Activated CD8-positive, alpha-beta T cell treated with anti-CD3 and anti-CD28 coated beads, Interleukin-2, amount 10 ng/mL, durations not matched to agents 7 days and 5 days (primary cell): ENCODE measurements at regions not wholly inside any gene's neighbourhood (a gene's known extent, or its start where the extent isn't known, plus 50 kb on each side); places are given as distances from the start of the nearest gene placed in this dataset.

Source experiments
- ATAC-seq: fragments of 150-1000 bp; cut with Tn5 transposase; one replicate; pipeline ENCODE4 v1.10.0; 2021; ENCODE audit warnings: moderate library complexity
- CTCF ChIA-PET: fragments of 350-600 bp; sonication (Branson Sonifier 250); formaldehyde crosslinking; loops from one replicate; lab custom pipeline; 2021; ENCODE audit warnings: antibody characterized with exemption; lab: Charles Lee
- POLR2A ChIA-PET: fragments of 350-600 bp; sonication (Branson Sonifier 250); formaldehyde crosslinking; loops from one replicate; lab custom pipeline; 2021; ENCODE audit warnings: antibody characterized with exemption; lab: Charles Lee
- DNase-seq: peaks from one replicate; pipeline ENCODE4 v3.0.0-alpha.2; 2020
- H3K27ac Mint-ChIP-seq: one replicate; pipeline ENCODE4 v1.8.0; 2021; ENCODE audit warnings: mild to moderate bottlenecking, mixed read lengths
- H3K27me3 Mint-ChIP-seq: one replicate; pipeline ENCODE4 v1.8.0; 2021; ENCODE audit warnings: low read depth, mixed read lengths
- H3K36me3 Mint-ChIP-seq: one replicate; pipeline ENCODE4 v1.8.0; 2021; ENCODE audit warnings: low read depth, mixed read lengths
- H3K4me1 Mint-ChIP-seq: one replicate; pipeline ENCODE4 v1.8.0; 2021; ENCODE audit warnings: low read depth, mixed read lengths
- H3K4me3 Mint-ChIP-seq: one replicate; pipeline ENCODE4 v1.8.0; 2021; ENCODE audit warnings: mild to moderate bottlenecking, mixed read lengths
- H3K9me3 Mint-ChIP-seq: one replicate; pipeline ENCODE4 v1.8.0; 2022; ENCODE audit warnings: mixed read lengths; ENCODE audit not compliant: insufficient read depth

DNA sequence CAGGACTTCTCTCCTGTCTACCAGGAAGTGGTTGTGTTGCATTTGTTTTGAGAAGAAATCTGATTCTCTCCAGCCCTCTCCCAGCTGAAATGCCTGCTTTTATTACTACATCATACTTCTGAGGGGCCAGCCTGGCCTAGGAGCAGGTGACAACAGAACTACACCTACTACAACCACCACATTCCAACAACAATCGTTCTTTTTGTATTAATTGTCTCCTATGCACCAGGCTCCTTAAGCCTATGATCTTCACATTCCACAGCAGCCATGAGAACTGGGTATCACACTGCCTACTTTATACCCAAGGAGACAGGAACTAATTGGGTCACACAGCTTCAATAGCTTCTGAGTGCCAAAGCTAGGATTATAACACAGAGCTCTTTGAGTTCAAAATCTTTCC lies 167.7 kb downstream of the TDRD15 start:
- CTCF ChIA-PET: no interaction called here
- H3K4me3 Mint-ChIP-seq: no peak overlapping the region
- no peak for ATAC-seq
- DNase-seq: no peak
- no peaks in the 10 kb centered on the region for H3K4me1 Mint-ChIP-seq
- H3K9me3 Mint-ChIP-seq: no peaks in the 10 kb centered on the region
- no peak overlapping the region for H3K27ac Mint-ChIP-seq
- no peaks in the 10 kb centered on the region for H3K36me3 Mint-ChIP-seq
- H3K27me3 Mint-ChIP-seq: no peaks in the 10 kb centered on the region
- POLR2A ChIA-PET: no interaction called here

DNA sequence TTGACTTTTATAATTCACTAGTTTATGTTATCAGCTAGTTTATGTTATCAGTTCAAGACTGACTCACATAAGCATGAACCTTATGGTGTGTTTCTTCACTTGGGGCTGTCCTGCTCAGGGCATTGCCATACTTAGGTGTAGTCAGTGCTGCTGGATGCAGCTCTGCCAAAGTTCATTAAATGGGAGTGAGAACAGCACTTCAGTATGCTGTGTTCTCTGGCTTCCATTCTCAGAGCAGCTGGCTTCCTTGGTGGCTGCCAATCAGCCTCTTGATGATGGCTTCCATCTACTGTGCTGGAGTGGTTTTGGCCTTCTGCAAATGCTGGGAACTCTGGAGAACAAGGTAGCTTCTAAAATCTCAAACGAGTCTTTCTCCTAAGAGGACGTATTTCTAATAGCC lies 170.7 kb downstream of the TDRD15 start:
- ATAC-seq (no peak), DNase-seq (no peak)
- POLR2A ChIA-PET: no interaction called here
- no peaks in the 10 kb centered on the region for H3K9me3 Mint-ChIP-seq
- no peaks in the 10 kb centered on the region for H3K4me1 Mint-ChIP-seq
- CTCF ChIA-PET: interaction anchor here (0.9 kb wide), 1 partner anchor 174 kb away, joined by 4 read pairs; no protein-coding TSS in a partner anchor
- H3K4me3 Mint-ChIP-seq: no peak overlapping the region
- H3K27ac Mint-ChIP-seq: no peak overlapping the region
- H3K36me3 Mint-ChIP-seq: no peaks in the 10 kb centered on the region
- no peaks in the 10 kb centered on the region for H3K27me3 Mint-ChIP-seq

DNA sequence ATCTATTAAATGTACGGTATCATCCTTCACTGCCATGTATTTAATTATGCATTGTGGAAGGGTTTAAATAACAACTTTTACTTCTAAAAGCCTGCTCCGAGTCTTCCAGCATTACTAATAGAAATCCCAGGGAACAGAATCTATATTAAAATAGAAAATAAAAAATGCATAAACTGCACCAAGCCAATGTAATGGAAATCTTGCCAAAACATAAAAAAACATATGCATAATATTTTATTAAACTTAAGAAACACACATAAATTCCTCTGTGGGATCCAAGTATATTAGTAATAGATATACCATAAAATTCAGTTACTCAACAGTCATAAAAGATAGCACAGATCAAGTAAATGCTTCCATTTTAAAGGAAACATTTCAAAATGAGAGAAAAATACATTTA lies 175.6 kb downstream of the TDRD15 start:
- ATAC-seq (no peak), DNase-seq (no peak)
- Mint-ChIP-seq H3K36me3 (no peaks in the 10 kb centered on the region), H3K27me3 (no peaks in the 10 kb centered on the region), H3K9me3 (no peaks in the 10 kb centered on the region), H3K4me3 (no peak overlapping the region), H3K4me1 (no peaks in the 10 kb centered on the region), H3K27ac (no peak overlapping the region)
- CTCF ChIA-PET: no interaction called here
- POLR2A ChIA-PET: no interaction called here

DNA sequence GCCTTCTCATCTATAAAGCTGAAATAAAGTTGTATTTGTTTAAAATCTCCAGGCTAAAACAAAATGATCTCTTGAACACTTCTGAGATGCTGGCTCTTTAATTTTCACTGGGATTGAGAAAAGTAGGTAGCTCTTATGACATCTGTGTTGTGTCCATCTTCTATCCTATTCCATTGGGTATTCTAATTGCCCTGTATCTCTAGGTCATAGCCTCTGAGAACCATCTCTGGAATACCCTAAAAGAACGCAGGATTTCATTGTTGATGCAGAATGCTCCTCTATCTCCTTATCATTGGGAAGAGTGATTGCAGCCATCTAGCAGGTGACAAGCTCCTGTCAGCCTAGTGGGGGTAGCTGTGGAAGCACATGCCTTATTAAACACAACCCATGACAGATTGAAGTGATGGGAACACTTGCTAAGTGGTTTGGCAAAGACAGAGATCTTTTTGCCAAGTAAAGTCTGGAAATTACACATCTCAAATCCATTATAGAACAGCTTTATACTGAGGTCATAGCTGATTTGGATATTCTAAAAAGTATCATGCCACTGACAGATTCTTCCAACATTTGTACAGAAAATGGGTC lies 178.2 kb downstream of the TDRD15 start:
- CTCF ChIA-PET: no interaction called here
- DNase-seq: no peak
- no peaks in the 10 kb centered on the region for H3K27me3 Mint-ChIP-seq
- H3K36me3 Mint-ChIP-seq: no peaks in the 10 kb centered on the region
- H3K4me1 Mint-ChIP-seq: no peaks in the 10 kb centered on the region
- POLR2A ChIA-PET: no interaction called here
- no peak overlapping the region for H3K4me3 Mint-ChIP-seq
- no peak for ATAC-seq
- H3K27ac Mint-ChIP-seq: no peak overlapping the region
- no peaks in the 10 kb centered on the region for H3K9me3 Mint-ChIP-seq

DNA sequence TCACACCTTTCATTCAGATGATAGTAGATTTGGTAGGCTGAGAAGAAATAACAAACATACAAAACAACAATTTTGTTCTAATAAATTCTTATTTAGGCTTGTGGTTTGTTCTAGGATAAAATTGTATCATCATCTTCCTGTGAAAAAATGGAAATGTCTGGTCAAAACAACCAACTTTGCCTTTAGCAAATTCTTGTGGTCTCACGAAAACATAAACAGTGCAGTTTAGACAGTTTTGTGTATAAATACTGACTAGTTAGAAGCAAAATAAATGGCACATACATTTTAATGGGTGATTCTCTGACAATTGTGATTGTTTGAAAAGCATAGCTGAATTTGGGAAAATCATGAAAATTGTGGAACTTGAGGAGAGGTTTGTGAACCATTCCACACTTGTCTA lies 180.1 kb downstream of the TDRD15 start:
- no peak for DNase-seq
- Mint-ChIP-seq H3K4me3 (no peak overlapping the region), H3K27ac (no peak overlapping the region), H3K9me3 (no peaks in the 10 kb centered on the region), H3K36me3 (no peaks in the 10 kb centered on the region), H3K27me3 (no peaks in the 10 kb centered on the region), H3K4me1 (no peaks in the 10 kb centered on the region)
- CTCF ChIA-PET: no interaction called here
- POLR2A ChIA-PET: no interaction called here
- no peak for ATAC-seq

DNA sequence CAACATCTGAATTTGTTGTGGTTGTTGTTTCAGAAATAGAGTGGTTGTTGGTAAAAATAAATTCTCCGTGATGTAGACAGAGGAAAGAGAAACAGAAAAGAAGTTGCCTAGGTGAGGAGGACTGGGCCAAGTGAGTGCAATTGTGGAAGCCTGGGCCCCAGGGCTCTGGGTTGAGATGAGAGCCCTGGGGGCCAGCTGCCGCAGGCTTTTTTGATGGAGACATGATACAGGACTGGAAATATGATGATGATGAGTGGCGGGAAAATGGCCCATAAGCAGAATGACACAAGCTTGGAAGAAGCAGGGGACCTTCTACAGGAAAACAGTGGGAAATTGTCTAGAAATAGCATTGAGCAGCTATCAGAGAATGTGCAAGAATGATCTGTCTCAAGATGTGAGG lies 181.8 kb downstream of the TDRD15 start:
- Mint-ChIP-seq H3K4me3 (no peak overlapping the region), H3K27me3 (no peaks in the 10 kb centered on the region)

DNA sequence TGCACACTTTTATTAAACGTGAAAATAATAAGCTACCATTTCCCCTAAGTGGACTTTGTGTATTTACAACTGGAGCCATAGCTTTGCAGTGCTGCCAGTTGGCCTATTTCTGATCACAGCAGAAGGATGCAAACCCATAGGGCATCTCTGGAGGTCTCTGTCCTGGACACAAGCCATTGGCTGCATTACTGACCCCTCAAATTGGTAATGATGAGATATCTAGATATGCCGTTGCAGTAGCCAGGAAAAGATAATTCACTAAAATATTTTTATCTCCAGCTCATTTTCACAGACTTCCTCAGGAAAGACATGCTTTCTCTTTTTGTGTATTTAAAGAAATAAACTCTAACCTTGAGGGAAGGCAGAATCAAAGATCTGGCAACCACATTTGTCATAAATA lies 182.5 kb downstream of the TDRD15 start:
- Mint-ChIP-seq H3K36me3 (no peaks in the 10 kb centered on the region), H3K9me3 (no peaks in the 10 kb centered on the region), H3K27ac (no peak overlapping the region), H3K27me3 (no peaks in the 10 kb centered on the region), H3K4me1 (no peaks in the 10 kb centered on the region), H3K4me3 (no peak overlapping the region)
- POLR2A ChIA-PET: no interaction called here
- CTCF ChIA-PET: interaction anchor here (1.3 kb wide), 1 partner anchor 11 kb away, joined by 3 read pairs; no protein-coding TSS in a partner anchor
- DNase-seq: no peak
- no peak for ATAC-seq

More for the DNA sequence above, 181.8 kb downstream of the TDRD15 start:
- no peaks in the 10 kb centered on the region for H3K4me1 Mint-ChIP-seq
- no peak overlapping the region for H3K27ac Mint-ChIP-seq
- DNase-seq (no peak), ATAC-seq (no peak)
- H3K9me3 Mint-ChIP-seq: no peaks in the 10 kb centered on the region
- CTCF ChIA-PET: no interaction called here
- POLR2A ChIA-PET: no interaction called here
- H3K36me3 Mint-ChIP-seq: no peaks in the 10 kb centered on the region

DNA sequence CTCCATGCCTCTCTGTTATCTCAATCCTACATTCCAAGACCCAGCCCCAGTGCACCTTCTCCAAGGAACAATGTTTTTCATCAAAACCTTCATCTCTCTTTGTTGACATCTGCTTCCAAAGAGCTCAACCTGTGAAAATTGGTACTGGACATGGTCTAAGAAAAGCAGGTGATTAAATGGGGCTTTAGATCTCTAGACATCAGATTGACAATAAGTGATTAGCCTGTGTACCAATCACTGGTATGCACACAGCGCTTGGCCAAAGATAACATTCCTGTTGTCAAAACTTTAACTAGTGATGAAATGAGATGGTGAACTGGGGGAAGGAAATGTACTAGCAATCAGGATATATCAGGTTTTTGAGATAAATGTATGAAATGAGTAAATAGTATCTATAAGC lies 183.3 kb downstream of the TDRD15 start:
- CTCF ChIA-PET: interaction anchor here (1.3 kb wide), 1 partner anchor 10 kb away, joined by 3 read pairs; no protein-coding TSS in a partner anchor
- H3K27ac Mint-ChIP-seq: no peak overlapping the region
- H3K4me1 Mint-ChIP-seq: no peaks in the 10 kb centered on the region
- H3K36me3 Mint-ChIP-seq: no peaks in the 10 kb centered on the region
- H3K9me3 Mint-ChIP-seq: no peaks in the 10 kb centered on the region
- no peak for DNase-seq
- H3K27me3 Mint-ChIP-seq: no peaks in the 10 kb centered on the region
- H3K4me3 Mint-ChIP-seq: no peak overlapping the region
- POLR2A ChIA-PET: no interaction called here
- ATAC-seq: no peak

DNA sequence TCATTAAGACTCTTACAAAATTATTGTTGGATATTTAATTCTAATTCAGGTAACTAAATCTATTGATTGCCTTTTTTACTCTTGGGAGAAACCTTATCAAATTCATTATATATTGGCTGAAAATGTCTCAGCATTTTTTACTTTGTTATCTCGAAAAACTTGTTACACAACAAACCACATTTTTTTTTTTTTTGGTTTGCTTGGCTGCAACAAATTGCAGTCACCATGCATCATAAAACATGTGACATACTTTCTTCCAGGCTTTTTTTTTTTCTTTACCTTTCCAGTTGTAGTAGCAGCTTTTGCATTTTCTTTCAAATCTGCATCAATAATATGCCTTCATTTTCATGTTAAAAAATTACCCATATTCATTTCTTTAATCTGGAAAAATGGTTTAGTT lies 186.7 kb downstream of the TDRD15 start:
- Mint-ChIP-seq H3K36me3 (no peaks in the 10 kb centered on the region), H3K27ac (no peak overlapping the region), H3K27me3 (no peaks in the 10 kb centered on the region), H3K4me3 (no peak overlapping the region), H3K9me3 (no peaks in the 10 kb centered on the region), H3K4me1 (no peaks in the 10 kb centered on the region)
- DNase-seq (no peak), ATAC-seq (no peak)
- POLR2A ChIA-PET: no interaction called here
- CTCF ChIA-PET: no interaction called here

DNA sequence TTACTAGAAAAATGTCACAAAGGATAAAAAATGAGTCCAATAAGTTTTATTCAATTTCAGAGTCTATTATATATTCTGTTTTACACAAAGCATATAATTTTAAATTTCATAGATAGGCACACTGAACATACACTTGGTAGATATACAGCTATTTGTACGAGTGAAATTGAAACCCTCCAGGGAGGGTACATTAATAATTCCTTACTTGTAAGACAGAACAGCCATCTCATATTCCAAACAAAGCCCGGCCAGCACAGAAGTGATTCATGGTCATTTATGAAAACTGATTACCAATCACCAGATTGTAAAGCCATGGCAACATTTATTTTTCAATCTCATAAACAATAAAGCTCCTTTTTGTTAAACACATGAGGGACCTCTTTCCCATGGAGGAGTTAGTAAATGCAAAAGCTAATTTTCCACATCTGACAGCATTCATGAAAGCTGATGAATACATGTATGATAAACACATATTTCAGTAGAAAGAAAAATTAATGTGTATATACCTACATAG lies 190.6 kb downstream of the TDRD15 start:
- Mint-ChIP-seq H3K9me3 (no peaks in the 10 kb centered on the region), H3K4me1 (no peaks in the 10 kb centered on the region), H3K36me3 (no peaks in the 10 kb centered on the region), H3K27ac (no peak overlapping the region), H3K4me3 (no peak overlapping the region), H3K27me3 (no peaks in the 10 kb centered on the region)
- CTCF ChIA-PET: no interaction called here
- POLR2A ChIA-PET: no interaction called here
- ATAC-seq (no peak), DNase-seq (no peak)

DNA sequence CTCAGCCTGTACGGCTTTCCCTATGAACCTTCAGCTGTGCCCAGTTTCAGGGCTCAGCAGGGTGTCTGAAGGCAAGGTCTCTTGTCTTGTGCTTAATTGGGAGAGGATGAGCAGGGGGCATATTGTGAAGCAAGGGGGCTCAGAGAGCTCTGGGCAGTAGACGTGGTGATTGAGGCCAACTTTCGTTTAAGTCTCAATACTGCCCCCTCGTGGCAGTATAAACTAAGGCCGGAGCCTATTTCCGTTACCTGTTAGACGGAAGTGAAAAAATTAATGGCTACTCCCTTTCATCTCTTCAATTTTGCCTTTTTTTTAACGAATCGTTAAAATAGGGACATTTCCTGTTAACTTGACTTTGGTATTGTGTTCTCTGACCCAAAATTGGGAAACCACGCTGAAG lies 193.4 kb downstream of the TDRD15 start:
- Mint-ChIP-seq H3K4me3 (no peak overlapping the region), H3K36me3 (no peaks in the 10 kb centered on the region), H3K27me3 (no peaks in the 10 kb centered on the region), H3K27ac (no peak overlapping the region), H3K4me1 (no peaks in the 10 kb centered on the region), H3K9me3 (no peaks in the 10 kb centered on the region)
- DNase-seq (peak; percentile 49), ATAC-seq (no peak)
- ChIA-PET CTCF (interaction anchor here (0.7 to 1.2 kb wide), 9 partner anchors 8 to 656 kb away, joined by 3 to 6 read pairs (median 3); no protein-coding TSS in a partner anchor), POLR2A (no interaction called here)

DNA sequence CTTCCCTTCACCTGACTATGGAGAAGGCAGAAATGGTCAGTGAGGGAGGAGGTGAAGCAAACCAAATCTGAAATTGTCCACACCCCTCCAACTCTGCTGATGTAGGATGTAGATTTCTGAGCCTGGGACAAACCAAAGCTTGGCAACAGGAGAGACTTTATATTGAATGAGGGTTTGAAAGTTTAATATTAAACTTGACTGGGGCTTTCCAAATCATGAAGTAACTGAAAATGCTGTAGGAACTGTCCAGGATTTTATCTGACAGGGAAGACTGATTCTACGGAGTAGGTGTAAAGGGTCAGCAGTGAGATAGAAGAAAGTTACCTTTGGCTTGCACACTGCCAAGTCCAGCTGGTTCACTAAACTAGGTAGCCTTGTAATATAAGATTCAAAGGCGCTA lies 194.5 kb downstream of the TDRD15 start:
- no peaks in the 10 kb centered on the region for H3K9me3 Mint-ChIP-seq

More for the DNA sequence above, 194.5 kb downstream of the TDRD15 start:
- ATAC-seq (no peak), DNase-seq (no peak)
- Mint-ChIP-seq H3K27me3 (no peaks in the 10 kb centered on the region), H3K4me3 (no peak overlapping the region), H3K27ac (no peak overlapping the region), H3K36me3 (no peaks in the 10 kb centered on the region), H3K4me1 (no peaks in the 10 kb centered on the region)
- ChIA-PET POLR2A (no interaction called here), CTCF (interaction anchor here (1.1 to 1.2 kb wide), 2 partner anchors 276 kb away, joined by 3 to 6 read pairs; no protein-coding TSS in a partner anchor)
